ENCODE measurements at regions not wholly inside any gene's neighbourhood (a gene's known extent, or its start where the extent isn't known, plus 50 kb on each side); places are given as distances from the start of the nearest gene placed in this dataset.

DNA sequence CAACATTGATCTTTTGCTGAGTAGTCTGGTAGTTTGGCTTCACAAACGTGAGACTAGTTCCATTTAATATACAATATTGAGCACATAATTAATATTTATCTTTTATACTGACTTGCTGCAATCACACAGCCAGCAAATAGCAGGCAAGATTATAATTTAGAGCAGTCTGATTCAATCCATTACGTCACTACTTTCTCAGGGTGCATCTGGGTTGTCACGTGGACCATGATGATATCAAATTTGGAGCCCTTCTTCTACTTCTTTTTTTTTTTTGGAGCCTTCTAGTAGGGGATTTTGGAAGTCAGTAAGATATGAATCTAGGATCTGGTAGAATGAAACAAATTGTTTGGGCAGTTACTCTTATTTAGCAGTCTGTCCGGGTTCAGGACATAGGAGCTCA, 100.6 kb upstream of the SLC5A9 start:
- Mint-ChIP-seq H3K36me3 (no peaks in the 10 kb centered on the region), H3K27me3 (ENCODE audit: low read depth) (peaks cover 32% of the 10 kb centered on the region), H3K27ac (no peak overlapping the region), H3K4me3 (no peak overlapping the region), H3K9me3 (peaks cover 17% of the 10 kb centered on the region), H3K4me1 (no peaks in the 10 kb centered on the region)
- no peak for DNase-seq (ENCODE audit: low spot score in 2 of 2, unreplicated experiment in 2 of 2)
- TF ChIP-seq, protein P1, sequence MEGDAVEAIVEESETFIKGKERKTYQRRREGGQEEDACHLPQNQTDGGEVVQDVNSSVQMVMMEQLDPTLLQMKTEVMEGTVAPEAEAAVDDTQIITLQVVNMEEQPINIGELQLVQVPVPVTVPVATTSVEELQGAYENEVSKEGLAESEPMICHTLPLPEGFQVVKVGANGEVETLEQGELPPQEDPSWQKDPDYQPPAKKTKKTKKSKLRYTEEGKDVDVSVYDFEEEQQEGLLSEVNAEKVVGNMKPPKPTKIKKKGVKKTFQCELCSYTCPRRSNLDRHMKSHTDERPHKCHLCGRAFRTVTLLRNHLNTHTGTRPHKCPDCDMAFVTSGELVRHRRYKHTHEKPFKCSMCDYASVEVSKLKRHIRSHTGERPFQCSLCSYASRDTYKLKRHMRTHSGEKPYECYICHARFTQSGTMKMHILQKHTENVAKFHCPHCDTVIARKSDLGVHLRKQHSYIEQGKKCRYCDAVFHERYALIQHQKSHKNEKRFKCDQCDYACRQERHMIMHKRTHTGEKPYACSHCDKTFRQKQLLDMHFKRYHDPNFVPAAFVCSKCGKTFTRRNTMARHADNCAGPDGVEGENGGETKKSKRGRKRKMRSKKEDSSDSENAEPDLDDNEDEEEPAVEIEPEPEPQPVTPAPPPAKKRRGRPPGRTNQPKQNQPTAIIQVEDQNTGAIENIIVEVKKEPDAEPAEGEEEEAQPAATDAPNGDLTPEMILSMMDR (IDR thresholded peaks at IDR 0.05; ENCODE audit: unreplicated experiment): no peak

- H3K4me3 Mint-ChIP-seq: no peak overlapping the region
- no peak for DNase-seq (ENCODE audit: low spot score in 2 of 2, unreplicated experiment in 2 of 2)
- no peaks in the 10 kb centered on the region for H3K36me3 Mint-ChIP-seq
- H3K27me3 Mint-ChIP-seq (ENCODE audit: low read depth): peaks cover 27% of the 10 kb centered on the region
- H3K27ac Mint-ChIP-seq: no peak overlapping the region
- TF ChIP-seq, protein P1 (IDR thresholded peaks at IDR 0.05; ENCODE audit: unreplicated experiment): no peak
- peaks cover 12% of the 10 kb centered on the region for H3K9me3 Mint-ChIP-seq
- no peaks in the 10 kb centered on the region for H3K4me1 Mint-ChIP-seq
These were observed 101.9 kb upstream of the SLC5A9 start for GRCh38 chr1:48120621-48121020.

DNA sequence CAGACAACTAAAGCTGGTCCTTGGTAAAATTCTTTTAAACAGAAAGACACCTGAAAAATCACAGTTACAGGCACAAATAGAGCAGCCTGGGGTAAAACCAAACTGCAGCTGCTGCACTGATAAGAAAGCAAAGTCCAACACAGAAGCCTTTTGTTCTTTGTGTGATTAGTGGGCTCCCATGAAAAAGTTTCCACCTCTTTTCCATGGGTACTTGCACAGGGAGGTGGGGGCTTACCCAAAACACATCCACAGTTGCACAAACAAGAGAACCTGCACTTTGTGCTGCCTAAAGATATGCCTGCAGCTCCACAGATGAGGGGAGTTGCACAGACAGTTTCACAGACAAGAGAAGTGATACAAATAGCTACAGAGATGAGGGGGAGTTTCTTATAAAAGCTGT, 106.7 kb upstream of the SLC5A9 start:
- no peak for DNase-seq (ENCODE audit: low spot score in 2 of 2, unreplicated experiment in 2 of 2)
- H3K27ac Mint-ChIP-seq: no peak overlapping the region
- TF ChIP-seq, protein P1 (IDR thresholded peaks at IDR 0.05; ENCODE audit: unreplicated experiment): no peak
- no peak overlapping the region for H3K4me3 Mint-ChIP-seq
- H3K9me3 Mint-ChIP-seq: peaks cover 12% of the 10 kb centered on the region
- H3K4me1 Mint-ChIP-seq: no peaks in the 10 kb centered on the region
- no peaks in the 10 kb centered on the region for H3K36me3 Mint-ChIP-seq
- peaks cover 46% of the 10 kb centered on the region for H3K27me3 Mint-ChIP-seq (ENCODE audit: low read depth)

DNA sequence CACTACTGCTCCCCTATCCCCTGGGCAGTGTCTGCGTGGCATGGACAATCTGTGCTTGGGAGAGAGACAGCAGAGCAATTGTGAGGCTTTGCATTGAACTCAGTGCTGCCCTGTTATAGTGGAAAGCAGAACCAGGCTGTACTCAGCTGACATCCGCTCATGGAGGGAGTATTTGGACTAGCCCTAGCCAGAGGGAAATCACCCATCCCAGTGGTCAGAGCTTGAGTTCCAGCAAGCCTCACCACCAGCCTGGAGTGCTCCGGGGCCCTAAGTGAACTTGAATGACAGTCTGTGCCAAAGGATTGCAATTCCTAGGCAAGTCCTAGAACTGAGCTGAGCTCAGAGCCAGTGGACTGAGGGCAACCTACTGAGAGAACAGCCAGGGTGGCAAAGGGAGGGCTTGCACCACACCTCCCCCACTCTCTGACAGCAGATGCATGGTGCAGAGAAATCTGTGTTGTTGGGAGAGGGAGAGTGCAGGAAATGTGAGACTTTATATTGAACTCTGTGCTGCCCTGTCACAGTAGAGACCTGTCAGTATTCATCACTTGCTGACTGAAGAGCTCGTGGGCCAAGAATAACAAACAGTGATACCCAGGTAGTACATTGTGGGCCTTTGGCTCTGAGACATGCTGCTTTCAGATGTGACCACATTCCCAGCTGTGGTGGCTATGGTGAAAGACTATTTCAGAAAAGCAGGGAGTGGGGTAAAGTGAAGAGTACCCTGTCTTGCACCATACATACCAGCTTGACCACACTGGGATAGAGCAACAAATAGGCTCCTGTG, 107.7 kb upstream of the SLC5A9 start:
- H3K27me3 Mint-ChIP-seq (ENCODE audit: low read depth): peaks cover 50% of the 10 kb centered on the region
- H3K4me3 Mint-ChIP-seq: no peak overlapping the region
- peaks cover 12% of the 10 kb centered on the region for H3K9me3 Mint-ChIP-seq
- TF ChIP-seq, protein P1 (IDR thresholded peaks at IDR 0.05; ENCODE audit: unreplicated experiment): no peak
- H3K4me1 Mint-ChIP-seq: no peaks in the 10 kb centered on the region
- DNase-seq (ENCODE audit: low spot score in 2 of 2, unreplicated experiment in 2 of 2): no peak
- no peaks in the 10 kb centered on the region for H3K36me3 Mint-ChIP-seq
- H3K27ac Mint-ChIP-seq: no peak overlapping the region

DNA sequence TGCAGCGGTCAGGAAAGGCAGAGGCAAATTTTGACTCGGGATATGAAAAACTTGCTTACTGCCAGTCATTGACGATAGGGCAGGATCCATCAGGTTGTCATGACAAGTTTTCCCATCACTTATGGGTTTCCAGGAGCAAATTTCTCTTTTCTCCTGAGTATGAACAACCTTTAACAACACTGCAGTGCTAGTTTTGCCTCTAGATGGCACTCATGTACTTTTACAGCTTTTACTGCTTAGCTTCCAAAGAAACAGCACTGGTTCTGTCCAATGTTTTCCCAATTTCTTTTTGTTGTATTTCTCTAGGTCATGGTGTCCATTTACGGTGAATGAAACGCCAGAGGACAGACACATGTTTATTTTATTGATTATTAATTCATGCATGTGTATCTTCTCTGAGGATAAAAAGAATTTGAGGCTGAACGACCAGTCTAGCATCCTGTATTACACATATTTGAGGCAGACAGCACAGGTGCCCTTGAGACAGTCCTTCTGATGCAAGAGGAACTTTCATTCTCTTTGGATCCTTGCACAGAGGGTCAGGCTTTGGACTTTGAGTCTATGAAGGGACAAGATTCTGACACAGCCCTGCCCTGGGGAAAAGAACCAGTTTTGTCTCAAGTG, 112.3 kb upstream of the TRABD2B start:
- Mint-ChIP-seq H3K36me3 (no peaks in the 10 kb centered on the region), H3K27me3 (ENCODE audit: low read depth) (peaks cover 52% of the 10 kb centered on the region), H3K4me1 (no peaks in the 10 kb centered on the region), H3K4me3 (no peak overlapping the region), H3K9me3 (no peaks in the 10 kb centered on the region), H3K27ac (no peak overlapping the region)
- DNase-seq (ENCODE audit: low spot score in 2 of 2, unreplicated experiment in 2 of 2): no peak
- TF ChIP-seq, protein P1 (IDR thresholded peaks at IDR 0.05; ENCODE audit: unreplicated experiment): peak; percentile 45
